ENCODE measurements at regions not wholly inside any gene's neighbourhood (a gene's known extent, or its start where the extent isn't known, plus 50 kb on each side); places are given as distances from the start of the nearest gene placed in this dataset.

GRCh38 chr13:107830804-107831203 is 384.5 kb downstream of the LIG4 start:
- TF ChIP-seq POLR2A (IDR thresholded peaks at IDR 0.05) (no peak), CTCF (IDR thresholded peaks at IDR 0.05) (no peak)
